ENCODE measurements at regions not wholly inside any gene's neighbourhood (a gene's known extent, or its start where the extent isn't known, plus 50 kb on each side); places are given as distances from the start of the nearest gene placed in this dataset.

- Histone ChIP-seq H3K36me3 (ENCODE audit: control insufficient read depth in 2 of 3, insufficient read depth in 3 of 3, low read length in 3 of 3) (no peaks in the 10 kb centered on the region), H3K4me1 (ENCODE audit: control insufficient read depth in 2 of 3, insufficient read depth in 2 of 3, low read depth in 1 of 3, low read length in 3 of 3) (no peaks in the 10 kb centered on the region), H3K27me3 (ENCODE audit: control insufficient read depth, insufficient read depth, low read length) (no peaks in the 10 kb centered on the region), H3K27ac (ENCODE audit: low read depth in 2 of 2, low read length in 2 of 2) (no peak overlapping the region), H3K9ac (ENCODE audit: low read length in 3 of 3) (no peak overlapping the region), H3K4me3 (ENCODE audit: low read length in 3 of 3) (no peak overlapping the region), H3K9me3 (ENCODE audit: control insufficient read depth in 2 of 3, insufficient read depth in 1 of 3, low read length in 3 of 3) (peaks cover 0 to 5% (median 0%) of the 10 kb centered on the region in 3 donors)
- no peak for TF ChIP-seq CTCF (IDR thresholded peaks at IDR 0.05; ENCODE audit: borderline replicate concordance, extremely low read depth, insufficient read depth)
- DNase-seq (no peak), FAIRE-seq (no peak)
- intact Hi-C loops (cut with DNase I), result no loop called here
Observed at GRCh38 chr2:71756280-71756906, 303.0 kb downstream of the DYSF start.

- DNase-seq (no peak), FAIRE-seq (no peak)
- Histone ChIP-seq H3K9ac (ENCODE audit: low read length in 3 of 3) (no peak overlapping the region), H3K4me1 (ENCODE audit: control insufficient read depth in 2 of 3, insufficient read depth in 2 of 3, low read depth in 1 of 3, low read length in 3 of 3) (peaks cover 0 to 2% (median 0%) of the 10 kb centered on the region in 3 donors), H3K27ac (ENCODE audit: low read depth in 2 of 2, low read length in 2 of 2) (no peak overlapping the region), H3K9me3 (ENCODE audit: control insufficient read depth in 2 of 3, insufficient read depth in 1 of 3, low read length in 3 of 3) (peaks cover 0 to 5% (median 0%) of the 10 kb centered on the region in 3 donors), H3K27me3 (ENCODE audit: control insufficient read depth, insufficient read depth, low read length) (no peaks in the 10 kb centered on the region), H3K36me3 (ENCODE audit: control insufficient read depth in 2 of 3, insufficient read depth in 3 of 3, low read length in 3 of 3) (no peaks in the 10 kb centered on the region), H3K4me3 (ENCODE audit: low read length in 3 of 3) (no peak overlapping the region)
- TF ChIP-seq CTCF (IDR thresholded peaks at IDR 0.05; ENCODE audit: borderline replicate concordance, extremely low read depth, insufficient read depth), result no peak
- intact Hi-C loops (cut with DNase I), result no loop called here
Observed at GRCh38 chr2:71751590-71751989, 298.2 kb downstream of the DYSF start.

GRCh38 chr2:71749671-71750101 is 296.3 kb downstream of the DYSF start:
- DNase-seq (peak in 3 of 5 donors; percentile 34 to 44 (median 41)), FAIRE-seq (no peak)
- Histone ChIP-seq H3K27me3 (ENCODE audit: control insufficient read depth, insufficient read depth, low read length) (no peaks in the 10 kb centered on the region), H3K9me3 (ENCODE audit: control insufficient read depth in 2 of 3, insufficient read depth in 1 of 3, low read length in 3 of 3) (peaks cover 0 to 5% (median 0%) of the 10 kb centered on the region in 3 donors), H3K4me1 (ENCODE audit: control insufficient read depth in 2 of 3, insufficient read depth in 2 of 3, low read depth in 1 of 3, low read length in 3 of 3) (peaks cover 0 to 4% (median 0%) of the 10 kb centered on the region in 3 donors), H3K27ac (ENCODE audit: low read depth in 2 of 2, low read length in 2 of 2) (no peak overlapping the region), H3K4me3 (ENCODE audit: low read length in 3 of 3) (no peak overlapping the region), H3K9ac (ENCODE audit: low read length in 3 of 3) (no peak overlapping the region), H3K36me3 (ENCODE audit: control insufficient read depth in 2 of 3, insufficient read depth in 3 of 3, low read length in 3 of 3) (no peaks in the 10 kb centered on the region)
- intact Hi-C loops (cut with DNase I), result no loop called here
- TF ChIP-seq CTCF (IDR thresholded peaks at IDR 0.05; ENCODE audit: borderline replicate concordance, extremely low read depth, insufficient read depth), result no peak
